AG09309 (cell line): ENCODE measurements at regions not wholly inside any gene's neighbourhood (a gene's known extent, or its start where the extent isn't known, plus 50 kb on each side); places are given as distances from the start of the nearest gene placed in this dataset.

ENCODE experiments used
- DNase-seq: peaks from one replicate; pipeline ENCODE4 v3.0.0-alpha.2; 2010; ENCODE audit warnings: low read depth
- H3K4me3 ChIP-seq: 2 replicates; pipeline ENCODE4 v1.5.1; 2011; ENCODE audit warnings: mild to moderate bottlenecking, low read depth, low read length, moderate library complexity; ENCODE audit not compliant: control insufficient read depth
- CTCF ChIP-seq: IDR thresholded peaks from 2 replicates; pipeline ENCODE4 v1.5.1; 2011; ENCODE audit warnings: mild to moderate bottlenecking, low read depth, low read length, inconsistent platforms; ENCODE audit not compliant: insufficient read depth, control insufficient read depth; ENCODE audit errors: missing control alignments

GRCh38 chr11:114758627-114759026, 80.3 kb downstream of the NXPE2 start:
- DNase-seq: no peak
- no peak for TF ChIP-seq CTCF
- H3K4me3 ChIP-seq: no peak overlapping the region

- peak; percentile 72 for TF ChIP-seq CTCF
- DNase-seq: peak; percentile 10
- H3K4me3 ChIP-seq: no peak overlapping the region
Measured at GRCh38 chr11:114762408-114762807, 84.1 kb downstream of the NXPE2 start.

GRCh38 chr11:114764563-114764962, 86.2 kb downstream of the NXPE2 start:
- no peak for DNase-seq
- no peak for TF ChIP-seq CTCF

GRCh38 chr11:114771172-114771571, 92.8 kb downstream of the NXPE2 start:
- no peak for DNase-seq
- no peak overlapping the region for H3K4me3 ChIP-seq
- TF ChIP-seq CTCF: no peak

More at GRCh38 chr11:114764563-114764962, 86.2 kb downstream of the NXPE2 start:
- no peak overlapping the region for H3K4me3 ChIP-seq

- no peak overlapping the region for H3K4me3 ChIP-seq
- no peak for TF ChIP-seq CTCF
- no peak for DNase-seq
Measured at GRCh38 chr11:114773541-114774338, 95.4 kb downstream of the NXPE2 start.

- peak; percentile 55 for TF ChIP-seq CTCF
- H3K4me3 ChIP-seq: no peak overlapping the region
- no peak for DNase-seq
Measured at GRCh38 chr11:114774599-114775361, 96.5 kb downstream of the NXPE2 start.
